ENCODE measurements at regions not wholly inside any gene's neighbourhood (a gene's known extent, or its start where the extent isn't known, plus 50 kb on each side); places are given as distances from the start of the nearest gene placed in this dataset.
A peak's percentile ranks its signal among the peaks of the same experiment; 100 is the strongest.

DNA sequence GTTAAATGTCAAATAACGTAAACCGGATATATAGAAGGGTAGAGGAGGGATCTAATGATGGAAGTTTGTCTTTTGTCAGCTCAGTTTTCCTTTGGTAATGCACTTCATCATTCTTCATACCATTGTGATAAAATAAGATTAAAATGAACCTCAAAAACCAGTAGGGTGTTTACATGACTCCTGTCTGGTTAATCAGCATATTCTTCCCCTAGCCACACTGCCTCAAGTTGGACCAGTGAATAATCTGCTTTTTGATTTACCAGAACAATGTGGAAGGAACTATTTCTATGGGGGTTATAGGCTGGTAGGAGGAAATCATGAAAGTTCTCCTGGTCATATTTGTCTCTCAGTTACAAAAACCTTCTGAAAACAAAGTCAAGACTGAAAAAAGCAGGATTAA lies 634.7 kb downstream of the NCAM2 start:
- H3K4me3 ChIP-seq (ENCODE audit: low read depth, low read length): no peak overlapping the region
- no peak for DNase-seq (ENCODE audit: low read depth)
- TF ChIP-seq CTCF (conservative IDR thresholded peaks at IDR 0.05; ENCODE audit: low read depth, low read length): no peak

- DNase-seq (ENCODE audit: low read depth): no peak
- no peak overlapping the region for H3K4me3 ChIP-seq (ENCODE audit: low read depth, low read length)
- no peak for TF ChIP-seq CTCF (conservative IDR thresholded peaks at IDR 0.05; ENCODE audit: low read depth, low read length)
Observed at GRCh38 chr21:21661741-21662140, 663.5 kb downstream of the NCAM2 start.

GRCh38 chr21:21662776-21663175 lies 664.6 kb downstream of the NCAM2 start:
- TF ChIP-seq CTCF (conservative IDR thresholded peaks at IDR 0.05; ENCODE audit: low read depth, low read length): no peak
- no peak overlapping the region for H3K4me3 ChIP-seq (ENCODE audit: low read depth, low read length)
- no peak for DNase-seq (ENCODE audit: low read depth)

- no peak overlapping the region for H3K4me3 ChIP-seq (ENCODE audit: low read depth, low read length)
- no peak for TF ChIP-seq CTCF (conservative IDR thresholded peaks at IDR 0.05; ENCODE audit: low read depth, low read length)
- DNase-seq (ENCODE audit: low read depth): peak; percentile 16
Observed at GRCh38 chr21:21664871-21665270, 666.7 kb downstream of the NCAM2 start.

DNA sequence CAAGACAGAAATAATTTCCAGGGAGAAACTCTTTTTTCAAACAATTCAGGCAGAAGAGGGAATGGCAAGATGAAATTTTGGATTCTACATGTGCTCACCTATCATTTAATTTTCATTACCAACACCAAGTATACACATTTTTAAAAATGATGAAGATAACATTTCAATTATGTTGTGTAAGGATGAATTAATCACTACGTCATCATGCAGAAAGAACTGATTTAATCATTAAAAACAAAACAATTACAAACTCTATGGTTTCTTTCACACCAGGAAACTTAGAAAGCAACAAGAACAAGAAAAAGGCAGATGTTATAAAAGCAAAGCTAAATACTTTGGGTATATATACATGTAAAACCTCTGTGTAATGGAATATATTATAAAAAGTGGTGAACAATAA lies 668.5 kb downstream of the NCAM2 start:
- H3K4me3 ChIP-seq (ENCODE audit: low read depth, low read length): no peak overlapping the region
- no peak for TF ChIP-seq CTCF (conservative IDR thresholded peaks at IDR 0.05; ENCODE audit: low read depth, low read length)
- DNase-seq (ENCODE audit: low read depth): no peak

DNA sequence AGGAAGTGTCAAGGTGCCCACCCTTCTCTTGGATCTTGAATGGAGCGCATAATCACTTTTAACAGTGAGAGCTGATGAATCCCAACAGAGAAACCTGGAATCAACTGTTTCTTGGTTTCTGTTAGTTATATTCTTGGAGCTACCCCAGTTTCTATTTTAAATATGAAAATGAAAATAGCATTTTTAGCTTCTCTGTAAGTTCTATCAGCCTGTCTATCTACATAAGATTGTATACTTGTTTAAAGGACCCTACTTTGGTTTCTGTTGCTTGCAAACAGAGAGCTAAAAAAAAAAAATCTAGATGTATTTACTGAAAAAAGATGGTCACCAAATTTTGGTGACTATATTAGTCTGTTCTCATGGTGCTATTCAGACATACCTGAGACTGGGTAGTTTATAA lies 670.0 kb downstream of the NCAM2 start:
- H3K4me3 ChIP-seq (ENCODE audit: low read depth, low read length): no peak overlapping the region
- TF ChIP-seq CTCF (conservative IDR thresholded peaks at IDR 0.05; ENCODE audit: low read depth, low read length): no peak
- DNase-seq (ENCODE audit: low read depth): no peak

- TF ChIP-seq CTCF (conservative IDR thresholded peaks at IDR 0.05; ENCODE audit: low read depth, low read length): no peak
- no peak overlapping the region for H3K4me3 ChIP-seq (ENCODE audit: low read depth, low read length)
Observed at GRCh38 chr21:21673959-21674358, 675.8 kb downstream of the NCAM2 start.

More at GRCh38 chr21:21673959-21674358, 675.8 kb downstream of the NCAM2 start:
- no peak for DNase-seq (ENCODE audit: low read depth)
